HG03139 (cell line): ENCODE measurements at regions not wholly inside any gene's neighbourhood (a gene's known extent, or its start where the extent isn't known, plus 50 kb on each side); places are given as distances from the start of the nearest gene placed in this dataset.
"Not testable (repeated sequence)": the region's sequence is repeated elsewhere in the genome, so short reads cannot be mapped to it uniquely, and the experiment has no call there.

Experiments
- ATAC-seq: cut with Tn5 transposase; IDR thresholded peaks from one replicate; pipeline ENCODE4 v1.9.1; 2021; ENCODE audit not compliant: unreplicated experiment

- no peak for ATAC-seq
Measured at GRCh38 chr4:162945713-162946112, 221.0 kb downstream of the NAF1 start.

GRCh38 chr4:162943263-162943662 is 223.4 kb downstream of the NAF1 start:
- ATAC-seq = no peak

- no peak for ATAC-seq
Measured at GRCh38 chr4:162938738-162939485, 227.8 kb downstream of the NAF1 start.

GRCh38 chr4:162935214-162935613 is 231.5 kb downstream of the NAF1 start:
- ATAC-seq = no peak

- no peak for ATAC-seq
Measured at GRCh38 chr4:162931286-162931685, 235.4 kb downstream of the NAF1 start.

- ATAC-seq = no peak
Measured at GRCh38 chr4:162921178-162921785, 245.4 kb downstream of the NAF1 start.

GRCh38 chr4:162920649-162921048 is 246.0 kb downstream of the NAF1 start:
- no peak for ATAC-seq

GRCh38 chr4:162912482-162912881 is 254.2 kb downstream of the NAF1 start:
- ATAC-seq = no peak

- ATAC-seq = no peak
Measured at GRCh38 chr4:162911349-162911748, 255.3 kb downstream of the NAF1 start.

- ATAC-seq = no peak
Measured at GRCh38 chr4:162909952-162910351, 256.7 kb downstream of the NAF1 start.

GRCh38 chr4:162894387-162894786 is 272.3 kb downstream of the NAF1 start:
- ATAC-seq = no peak

- peak; percentile 99 for ATAC-seq
Measured at GRCh38 chr4:162891788-162892707, 274.6 kb downstream of the NAF1 start.

GRCh38 chr4:162878096-162878495 is 288.6 kb downstream of the NAF1 start:
- no peak for ATAC-seq

- ATAC-seq = no peak
Measured at GRCh38 chr4:162874748-162875147, 291.9 kb downstream of the NAF1 start.

GRCh38 chr4:162871990-162872389 is 294.7 kb downstream of the NAF1 start:
- ATAC-seq = no peak

GRCh38 chr4:162869157-162869556 is 297.5 kb downstream of the NAF1 start:
- ATAC-seq = no peak

GRCh38 chr4:162866565-162866964 is 300.1 kb downstream of the NAF1 start:
- ATAC-seq = no peak

- no peak for ATAC-seq
Measured at GRCh38 chr4:162865102-162865501, 301.6 kb downstream of the NAF1 start.

- no peak for ATAC-seq
Measured at GRCh38 chr4:162853788-162854187, 312.9 kb downstream of the NAF1 start.

GRCh38 chr4:162852642-162853041 is 314.0 kb downstream of the NAF1 start:
- no peak for ATAC-seq

- not testable (repeated sequence) for ATAC-seq
Measured at GRCh38 chr4:162851241-162851758, 315.4 kb downstream of the NAF1 start.
